ENCODE measurements at regions not wholly inside any gene's neighbourhood (a gene's known extent, or its start where the extent isn't known, plus 50 kb on each side); places are given as distances from the start of the nearest gene placed in this dataset.

DNA sequence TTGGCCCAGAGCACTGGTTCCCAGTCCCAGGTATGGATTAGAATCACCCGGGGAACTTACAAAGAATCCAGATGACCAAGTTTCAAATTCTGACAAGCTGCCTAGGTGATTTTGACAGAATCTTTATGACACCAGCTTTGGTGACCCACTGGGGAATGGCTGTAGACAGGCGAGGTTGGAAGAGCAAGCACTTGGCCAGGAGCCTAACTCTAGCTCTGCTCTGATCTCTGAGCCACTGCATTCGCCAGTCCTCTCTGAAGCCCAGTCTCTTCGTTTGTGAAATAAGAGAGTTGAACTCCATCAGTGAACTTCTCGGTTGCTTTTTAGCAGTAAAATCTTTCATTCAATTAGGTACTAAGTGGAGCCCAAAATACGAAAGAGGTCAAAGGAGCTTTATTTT lies 161.2 kb downstream of the VEGFA start:
- TF ChIP-seq, protein P1, sequence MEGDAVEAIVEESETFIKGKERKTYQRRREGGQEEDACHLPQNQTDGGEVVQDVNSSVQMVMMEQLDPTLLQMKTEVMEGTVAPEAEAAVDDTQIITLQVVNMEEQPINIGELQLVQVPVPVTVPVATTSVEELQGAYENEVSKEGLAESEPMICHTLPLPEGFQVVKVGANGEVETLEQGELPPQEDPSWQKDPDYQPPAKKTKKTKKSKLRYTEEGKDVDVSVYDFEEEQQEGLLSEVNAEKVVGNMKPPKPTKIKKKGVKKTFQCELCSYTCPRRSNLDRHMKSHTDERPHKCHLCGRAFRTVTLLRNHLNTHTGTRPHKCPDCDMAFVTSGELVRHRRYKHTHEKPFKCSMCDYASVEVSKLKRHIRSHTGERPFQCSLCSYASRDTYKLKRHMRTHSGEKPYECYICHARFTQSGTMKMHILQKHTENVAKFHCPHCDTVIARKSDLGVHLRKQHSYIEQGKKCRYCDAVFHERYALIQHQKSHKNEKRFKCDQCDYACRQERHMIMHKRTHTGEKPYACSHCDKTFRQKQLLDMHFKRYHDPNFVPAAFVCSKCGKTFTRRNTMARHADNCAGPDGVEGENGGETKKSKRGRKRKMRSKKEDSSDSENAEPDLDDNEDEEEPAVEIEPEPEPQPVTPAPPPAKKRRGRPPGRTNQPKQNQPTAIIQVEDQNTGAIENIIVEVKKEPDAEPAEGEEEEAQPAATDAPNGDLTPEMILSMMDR (IDR thresholded peaks at IDR 0.05; ENCODE audit: borderline replicate concordance, extremely low read depth, low read length, poor library complexity, severe bottlenecking): no peak
- TF ChIP-seq EZH2 (IDR thresholded peaks at IDR 0.05; ENCODE audit: borderline replicate concordance, low read depth, low read length, severe bottlenecking): no peak

All from DND-41 (cell line).